HG03342 (cell line): ENCODE measurements at regions not wholly inside any gene's neighbourhood (a gene's known extent, or its start where the extent isn't known, plus 50 kb on each side); places are given as distances from the start of the nearest gene placed in this dataset.

Experiments
- ATAC-seq: cut with Tn5 transposase; IDR thresholded peaks from one replicate; pipeline ENCODE4 v1.9.1; 2021; ENCODE audit warnings: mild to moderate bottlenecking, moderate library complexity; ENCODE audit not compliant: unreplicated experiment

DNA sequence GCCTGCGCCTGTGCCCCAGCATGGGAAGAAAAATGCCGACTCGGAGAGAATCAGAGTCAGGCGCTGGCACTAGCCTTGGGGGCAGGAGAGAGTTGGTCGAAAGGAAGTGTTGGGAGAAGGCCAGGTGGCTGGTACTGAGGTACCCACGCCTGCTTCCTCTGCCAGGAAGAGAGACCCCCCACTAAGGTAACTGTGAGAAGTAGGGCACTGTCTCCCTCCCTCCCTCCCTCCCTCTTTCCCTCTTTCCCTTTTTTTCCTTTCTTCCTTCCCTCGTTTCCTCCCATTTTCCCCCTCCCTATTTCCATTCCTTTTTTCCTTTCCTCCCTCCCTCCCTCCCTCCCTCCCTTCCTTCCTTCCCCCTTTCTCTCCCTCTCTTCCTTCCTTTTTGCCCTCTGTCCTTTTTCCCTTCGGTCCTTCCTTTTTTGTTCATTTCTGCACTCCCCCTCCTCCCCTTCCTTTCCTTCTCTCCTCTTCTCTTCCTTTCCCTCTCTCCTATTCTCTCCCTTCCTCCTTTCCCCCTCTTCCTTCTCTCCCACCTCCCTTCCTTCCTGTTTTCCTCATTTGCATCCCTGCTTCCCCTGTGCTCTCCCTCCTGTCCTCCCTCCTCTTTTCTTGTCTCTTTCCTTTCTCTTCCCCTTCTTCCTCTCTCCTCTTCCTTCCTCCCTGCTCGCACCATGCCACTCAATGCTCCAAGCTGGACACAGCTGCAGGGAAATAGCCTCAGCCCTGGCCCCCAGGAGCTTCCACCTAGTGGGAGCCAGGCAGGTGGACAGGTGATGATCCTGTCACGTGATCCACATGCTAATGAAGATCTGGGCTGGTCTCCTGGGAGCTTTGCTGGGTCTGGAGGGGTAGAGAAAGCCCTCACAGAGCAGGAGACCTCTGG is 148.0 kb downstream of the DHX35 start:
- no peak for ATAC-seq

DNA sequence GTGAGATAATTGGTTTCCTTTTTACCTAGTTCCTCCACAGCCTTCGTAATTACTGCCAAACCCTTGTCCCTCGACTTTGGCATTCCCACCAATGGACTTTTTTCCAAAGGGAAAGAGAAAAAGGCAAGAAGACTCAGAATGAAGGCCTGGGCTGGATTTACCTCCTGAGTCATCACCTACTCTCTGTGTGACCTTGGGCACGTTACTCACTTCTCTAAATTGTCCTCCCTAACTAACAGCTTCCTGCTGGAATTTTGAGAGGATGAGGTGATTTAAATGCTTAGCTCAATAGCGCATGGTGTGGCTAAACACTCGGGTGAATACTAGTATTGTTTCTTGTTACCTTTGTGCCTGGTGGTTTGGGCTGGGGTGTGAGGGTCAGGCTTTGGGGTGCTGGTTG is 146.6 kb downstream of the DHX35 start:
- ATAC-seq = no peak

DNA sequence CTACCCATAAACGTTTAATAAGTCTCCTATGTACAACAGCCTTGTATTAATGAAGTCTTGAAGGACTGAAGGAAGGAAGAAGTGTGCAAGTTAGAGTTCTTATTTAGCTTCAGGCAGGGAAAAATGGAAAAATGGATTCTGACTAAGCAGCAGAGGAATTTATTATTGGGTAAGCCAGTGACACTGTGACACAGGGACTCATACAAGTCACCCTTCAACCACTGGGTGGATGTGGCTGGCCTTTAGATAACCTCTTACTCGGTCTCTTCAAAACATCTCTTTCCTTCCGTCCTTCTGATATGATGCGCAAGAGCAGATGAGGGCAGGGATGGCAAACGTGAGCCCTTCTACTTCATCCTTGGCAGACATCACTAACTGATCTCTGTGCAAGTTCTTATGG is 145.6 kb downstream of the DHX35 start:
- ATAC-seq = no peak

DNA sequence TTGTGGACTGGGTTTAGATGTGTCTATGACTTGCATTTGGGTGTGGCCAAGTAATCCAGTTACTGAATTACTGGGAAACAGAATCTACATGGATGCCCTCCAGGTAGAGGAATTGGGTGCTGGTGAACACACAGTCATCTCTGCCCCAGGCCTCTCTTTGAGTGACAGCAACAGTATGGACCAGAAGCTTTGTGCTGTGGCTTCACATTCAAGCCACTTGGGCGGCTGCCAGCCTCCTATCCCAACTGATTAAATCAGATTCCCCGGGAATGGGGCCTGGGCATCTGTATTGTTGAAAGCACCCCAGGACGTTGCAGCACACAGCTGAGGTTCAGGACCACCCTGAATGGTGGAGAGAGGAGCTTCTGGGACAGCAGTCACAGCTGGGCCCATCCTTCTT is 144.6 kb downstream of the DHX35 start:
- ATAC-seq = no peak

DNA sequence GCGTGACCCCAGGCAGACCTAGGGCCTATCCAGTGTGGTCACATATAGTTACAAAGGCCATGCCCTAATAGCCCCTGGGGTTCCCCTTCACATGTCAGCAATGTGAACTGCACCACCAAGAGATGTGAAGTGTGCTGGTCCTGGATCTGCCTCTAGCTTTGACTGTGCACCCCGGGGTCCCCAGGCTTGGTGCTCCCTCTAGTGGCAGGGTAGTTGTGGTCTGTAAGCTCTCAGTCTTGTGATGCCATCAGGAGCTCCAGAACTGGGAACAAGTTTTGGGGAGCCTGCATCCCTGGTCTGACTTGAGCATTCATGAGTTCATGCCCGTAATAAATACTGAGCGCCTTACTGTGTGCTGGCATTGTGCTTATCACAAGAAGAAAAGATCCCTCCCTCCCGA is 143.4 kb downstream of the DHX35 start:
- ATAC-seq = no peak

DNA sequence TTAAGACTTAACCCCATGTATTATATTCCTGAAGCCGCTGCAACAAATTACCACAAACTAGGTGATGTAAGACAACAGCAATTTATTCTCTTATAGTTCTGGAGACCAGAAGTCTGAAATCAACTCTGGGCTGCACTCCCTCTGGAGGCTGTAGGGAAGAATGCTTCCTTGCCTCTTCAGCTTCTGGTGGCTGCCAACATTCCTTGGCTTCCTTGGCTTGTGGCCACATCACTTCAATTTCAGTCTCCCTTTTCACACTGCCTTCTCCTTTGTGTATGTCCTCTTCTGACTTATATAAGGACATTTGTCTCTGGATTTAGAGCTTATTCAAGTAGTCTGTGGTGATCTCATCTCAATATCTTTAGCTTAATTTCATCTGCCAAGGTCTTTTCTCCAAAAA is 141.6 kb downstream of the DHX35 start:
- no peak for ATAC-seq

DNA sequence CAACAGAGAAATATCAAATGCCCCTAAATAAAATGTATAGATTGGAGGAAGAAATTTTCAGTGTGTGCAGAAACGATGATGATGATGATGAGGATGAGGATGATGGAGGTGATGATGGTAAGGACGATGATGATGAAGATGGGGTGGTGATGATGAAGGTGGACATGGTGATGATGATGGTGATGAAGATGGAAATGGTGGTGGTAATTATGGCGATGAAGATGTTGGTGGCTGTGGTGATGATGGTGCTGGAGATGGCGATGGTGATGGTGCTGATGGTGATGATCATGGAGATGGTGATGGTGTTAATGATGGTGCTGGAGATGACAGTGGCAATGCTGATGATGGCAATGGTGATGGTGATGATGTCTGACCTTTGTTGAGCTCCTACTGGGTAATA is 141.2 kb downstream of the DHX35 start:
- no peak for ATAC-seq

DNA sequence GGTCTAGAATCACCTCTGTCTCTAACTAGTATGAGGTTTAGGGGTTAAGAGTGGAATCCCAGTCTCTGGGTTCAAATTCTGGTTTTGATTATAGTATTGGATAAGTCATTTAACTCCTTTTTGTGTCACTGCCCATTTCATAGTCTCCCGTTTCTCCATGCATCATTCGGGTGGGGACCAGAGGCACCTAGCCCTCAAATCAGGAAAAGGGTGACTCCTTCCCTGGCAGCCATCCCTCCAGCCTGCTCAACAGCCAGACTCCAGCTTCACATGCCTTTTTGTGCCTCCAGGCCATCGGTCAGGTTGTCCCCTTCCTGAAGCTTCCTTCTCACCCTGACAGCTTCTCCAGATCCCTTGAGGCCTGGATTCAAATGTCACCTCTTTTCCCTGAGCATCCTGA is 139.8 kb downstream of the DHX35 start:
- ATAC-seq = no peak

DNA sequence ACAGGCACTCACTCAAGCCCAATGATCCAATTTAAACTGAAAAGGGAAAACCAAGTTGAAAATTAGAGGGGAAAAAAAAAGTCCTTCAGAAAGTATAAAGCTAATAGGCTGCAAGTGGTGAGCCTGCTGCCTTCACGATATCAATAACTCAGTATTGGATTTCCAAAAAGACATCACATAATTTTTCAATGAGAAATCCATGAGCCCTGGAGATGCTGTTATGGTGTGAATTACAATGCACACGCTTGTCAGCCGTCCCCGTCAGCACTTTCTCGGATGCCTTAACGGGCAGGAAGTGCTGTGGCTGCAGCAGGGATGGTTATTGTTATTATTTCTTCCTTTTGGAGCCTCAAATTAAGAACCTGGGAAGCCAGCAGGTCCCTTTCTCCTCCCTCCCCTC is 138.5 kb downstream of the DHX35 start:
- no peak for ATAC-seq

DNA sequence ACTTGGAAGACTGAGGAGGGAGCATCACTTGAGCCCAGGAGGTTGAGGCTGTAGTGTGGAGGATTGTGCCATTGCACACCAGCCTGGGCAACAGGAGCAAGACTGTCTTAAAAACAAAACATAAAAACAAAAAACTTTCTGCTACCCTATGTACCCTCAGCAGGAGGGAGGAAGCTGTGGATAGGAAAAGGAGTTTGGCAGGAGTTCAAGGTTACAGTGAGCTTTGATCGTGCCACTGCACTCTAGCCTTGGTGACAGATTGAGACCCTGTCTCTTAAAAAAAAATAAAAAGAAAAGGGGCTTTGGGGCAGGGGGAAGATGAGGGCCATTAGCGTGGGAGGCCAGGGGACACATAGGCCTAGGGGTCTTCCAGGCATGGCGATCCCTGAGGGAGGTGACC is 135.7 kb downstream of the DHX35 start:
- ATAC-seq = no peak

DNA sequence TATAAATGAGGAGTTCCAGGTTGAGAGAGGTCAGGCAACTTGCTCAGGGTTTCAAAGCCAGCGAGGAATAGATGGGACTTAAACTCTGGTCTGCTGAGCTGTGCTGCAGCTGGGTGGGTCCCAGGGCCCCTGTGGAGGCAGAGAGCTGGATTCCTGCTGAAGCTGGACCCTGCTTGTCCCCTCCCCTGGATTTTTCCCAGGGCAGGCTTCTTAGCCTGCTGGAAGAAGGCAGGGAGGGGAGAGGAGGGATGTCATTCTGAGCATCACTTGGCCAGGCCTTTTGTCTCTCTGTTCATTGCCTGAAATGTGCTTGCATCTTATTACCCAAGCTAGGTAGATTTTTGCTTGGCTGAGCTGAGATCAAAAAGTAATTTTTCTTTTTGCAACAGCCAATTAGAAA is 133.7 kb downstream of the DHX35 start:
- no peak for ATAC-seq

DNA sequence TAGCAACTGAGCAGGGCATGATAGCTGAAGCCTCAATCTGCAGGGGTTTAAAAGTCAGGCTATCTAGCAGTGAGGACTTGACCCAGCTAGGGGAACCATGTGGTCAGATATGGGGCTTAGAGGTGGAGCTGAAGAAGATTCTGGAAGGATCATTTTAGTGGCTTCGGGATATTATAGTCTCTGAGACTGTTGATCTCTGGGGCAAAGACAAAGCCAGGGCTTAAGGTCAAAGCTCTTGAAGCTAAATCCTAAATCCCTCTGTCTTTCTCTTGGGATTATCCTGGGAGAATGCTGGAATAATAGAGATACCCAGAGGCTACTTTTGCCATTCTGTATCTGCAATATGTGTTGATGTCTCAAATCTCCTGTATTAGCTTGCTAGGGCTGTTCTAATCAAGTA is 132.2 kb downstream of the DHX35 start:
- no peak for ATAC-seq

DNA sequence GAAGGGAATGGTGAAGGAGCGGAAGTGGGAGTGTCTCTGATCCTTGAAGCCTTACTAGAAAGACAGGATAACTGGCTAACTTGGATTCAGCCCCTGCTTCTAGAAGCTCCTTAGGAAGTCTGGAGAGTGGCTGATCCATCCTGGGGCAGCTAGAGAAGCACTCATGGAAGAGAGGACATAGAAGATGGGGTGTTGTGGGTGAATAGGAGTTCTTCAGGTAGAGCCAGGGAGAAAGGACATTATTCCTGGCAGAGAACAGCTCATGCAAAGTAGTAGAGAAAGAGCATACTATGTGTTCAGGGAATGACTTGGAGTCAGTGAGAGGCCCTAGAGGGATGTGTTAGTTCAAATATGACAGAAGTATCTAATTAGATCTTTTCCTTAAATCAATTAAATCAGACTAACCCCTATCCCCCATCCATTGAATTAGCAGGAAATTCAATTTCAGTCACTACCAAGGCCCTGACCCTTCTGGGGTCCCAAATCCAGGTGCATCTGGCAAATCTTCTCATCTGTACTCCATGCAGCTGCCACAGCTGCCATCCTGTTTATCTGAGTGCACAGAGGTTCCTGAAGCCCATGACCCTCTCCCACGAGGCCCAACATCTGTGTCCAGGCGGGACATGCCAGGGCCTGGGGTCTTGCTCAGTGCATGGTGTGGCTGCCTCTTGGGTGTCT is 130.7 kb downstream of the DHX35 start:
- ATAC-seq = no peak

DNA sequence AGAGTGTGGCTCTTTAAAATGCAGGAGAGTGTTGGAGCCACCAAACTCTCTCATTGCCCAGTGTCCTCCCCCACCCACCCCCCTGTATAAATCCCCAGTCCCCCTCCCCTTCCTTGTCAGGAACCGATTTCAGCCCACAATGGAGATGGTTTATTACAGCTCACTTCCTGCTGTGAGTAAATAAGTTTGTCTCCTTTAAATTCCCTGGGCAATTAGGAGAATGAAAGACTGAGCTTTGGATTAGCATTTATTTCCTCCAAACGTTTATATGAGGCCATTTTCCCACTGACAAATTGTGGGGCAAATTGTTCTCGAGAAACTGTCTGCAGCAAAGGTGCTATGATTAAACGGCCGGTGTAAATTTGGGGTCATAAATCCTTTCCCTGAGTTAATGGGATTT is 128.8 kb downstream of the DHX35 start:
- no peak for ATAC-seq

DNA sequence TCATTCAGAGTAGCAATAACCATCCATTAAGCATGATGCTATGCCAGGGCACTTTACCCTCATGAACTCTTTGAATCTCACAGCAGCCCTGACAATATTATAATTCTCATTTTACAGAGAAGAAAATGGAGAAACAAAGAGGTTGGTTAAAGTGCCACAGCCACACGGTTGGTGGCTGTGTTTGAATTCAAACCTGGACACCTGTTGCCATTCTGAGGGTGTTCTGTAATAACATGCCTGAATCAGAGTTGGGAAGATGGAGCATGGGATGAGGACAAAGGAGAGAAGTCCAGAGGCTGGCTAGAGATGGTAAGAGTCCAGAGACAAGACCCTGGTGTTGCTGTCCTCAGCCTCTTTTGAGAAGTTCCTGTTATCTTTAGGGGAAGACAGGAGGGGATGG is 127.7 kb downstream of the DHX35 start:
- ATAC-seq = no peak
